ENCODE measurements at regions not wholly inside any gene's neighbourhood (a gene's known extent, or its start where the extent isn't known, plus 50 kb on each side); places are given as distances from the start of the nearest gene placed in this dataset.

- no peak overlapping the region for H3K4me3 Mint-ChIP-seq
- ChIA-PET POLR2A (no interaction called here), CTCF (interaction anchor here (1.3 to 2.2 kb wide), 2 partner anchors 121 to 187 kb away, joined by 5 to 13 read pairs; partner anchors contain the start of gene CCBE1)
These were observed 81.0 kb upstream of the PMAIP1 start for GRCh38 chr18:59818769-59819168.

GRCh38 chr18:59814891-59815290 lies 84.9 kb upstream of the PMAIP1 start:
- no peaks in the 10 kb centered on the region for H3K4me1 Mint-ChIP-seq
- TF ChIP-seq USF2 (CRISPR knock-in tag; IDR thresholded peaks at IDR 0.05) (no peak), GRHL2 (CRISPR knock-in tag; IDR thresholded peaks at IDR 0.05; ENCODE audit: insufficient replicate concordance, severe bottlenecking) (no peak), FOXJ3 (CRISPR knock-in tag; IDR thresholded peaks at IDR 0.05; ENCODE audit: borderline replicate concordance) (no peak), ZNF396 (CRISPR knock-in tag; IDR thresholded peaks at IDR 0.05; ENCODE audit: borderline replicate concordance) (no peak), FOXP4 (CRISPR knock-in tag; IDR thresholded peaks at IDR 0.05) (no peak), ZNF281 (CRISPR knock-in tag; IDR thresholded peaks at IDR 0.05) (no peak), MXD4 (CRISPR knock-in tag; IDR thresholded peaks at IDR 0.05; ENCODE audit: borderline replicate concordance) (no peak), ATF6 (CRISPR knock-in tag; IDR thresholded peaks at IDR 0.05) (no peak), NFATC4 (CRISPR knock-in tag; IDR thresholded peaks at IDR 0.05) (no peak), TEAD1 (CRISPR knock-in tag; IDR thresholded peaks at IDR 0.05) (no peak), MLX (CRISPR knock-in tag; IDR thresholded peaks at IDR 0.05) (no peak), SMAD4 (CRISPR knock-in tag; IDR thresholded peaks at IDR 0.05) (no peak), FOXP1 (CRISPR knock-in tag; IDR thresholded peaks at IDR 0.05; ENCODE audit: borderline replicate concordance) (no peak), NFYB (CRISPR knock-in tag; conservative IDR thresholded peaks at IDR 0.05; ENCODE audit: low read depth) (no peak), MAX (CRISPR knock-in tag; IDR thresholded peaks at IDR 0.05) (no peak), E2F1 (CRISPR knock-in tag; IDR thresholded peaks at IDR 0.05) (no peak), SP1 (CRISPR knock-in tag; conservative IDR thresholded peaks at IDR 0.05) (no peak)
- no peak overlapping the region for H3K27ac Mint-ChIP-seq
- DNase-seq (ENCODE audit: low spot score) (no peak), ATAC-seq (no peak)
- no peaks in the 10 kb centered on the region for H3K27me3 Mint-ChIP-seq (ENCODE audit: low read depth)
- no peak overlapping the region for H3K4me3 Mint-ChIP-seq
- no peaks in the 10 kb centered on the region for H3K9me3 Mint-ChIP-seq
- no peaks in the 10 kb centered on the region for H3K36me3 Mint-ChIP-seq
- CTCF ChIA-PET, result interaction anchor here (0.6 to 2.1 kb wide), 4 partner anchors 9 to 183 kb away, joined by 3 to 16 read pairs (median 6); partner anchors contain the start of gene CCBE1
- POLR2A ChIA-PET, result no interaction called here

More at GRCh38 chr18:59818769-59819168, 81.0 kb upstream of the PMAIP1 start:
- Mint-ChIP-seq H3K27me3 (ENCODE audit: low read depth) (no peaks in the 10 kb centered on the region), H3K27ac (no peak overlapping the region), H3K9me3 (no peaks in the 10 kb centered on the region), H3K36me3 (no peaks in the 10 kb centered on the region), H3K4me1 (peaks cover 4% of the 10 kb centered on the region; the same call in 1 of the 2 replicates)
- no peak for ATAC-seq
- no peak for TF ChIP-seq CREM (CRISPR knock-in tag; IDR thresholded peaks at IDR 0.05)
- no peak for TF ChIP-seq ZMAT4 (CRISPR knock-in tag; IDR thresholded peaks at IDR 0.05)
- TF ChIP-seq HMGA2 (CRISPR knock-in tag; IDR thresholded peaks at IDR 0.05), result no peak
- TF ChIP-seq MAX (CRISPR knock-in tag; IDR thresholded peaks at IDR 0.05), result no peak
- TF ChIP-seq RORB (CRISPR knock-in tag; IDR thresholded peaks at IDR 0.05), result no peak
- no peak for TF ChIP-seq IRF2 (CRISPR knock-in tag; IDR thresholded peaks at IDR 0.05; ENCODE audit: borderline replicate concordance, low read depth)
- TF ChIP-seq TEAD1 (CRISPR knock-in tag; IDR thresholded peaks at IDR 0.05), result no peak
- TF ChIP-seq ESRRA (CRISPR knock-in tag; IDR thresholded peaks at IDR 0.05; ENCODE audit: borderline replicate concordance), result no peak
- TF ChIP-seq FOXK1 (CRISPR knock-in tag; IDR thresholded peaks at IDR 0.05), result no peak
- TF ChIP-seq NR3C1 (CRISPR knock-in tag; conservative IDR thresholded peaks at IDR 0.05; ENCODE audit: low read depth), result no peak
- TF ChIP-seq ETV6 (CRISPR knock-in tag; IDR thresholded peaks at IDR 0.05), result no peak
- TF ChIP-seq ATF3 (CRISPR knock-in tag; conservative IDR thresholded peaks at IDR 0.05), result no peak
- no peak for TF ChIP-seq SMAD4 (CRISPR knock-in tag; IDR thresholded peaks at IDR 0.05)
- no peak for DNase-seq (ENCODE audit: low spot score)
